ENCODE measurements at regions not wholly inside any gene's neighbourhood (a gene's known extent, or its start where the extent isn't known, plus 50 kb on each side); places are given as distances from the start of the nearest gene placed in this dataset.
"Not testable (repeated sequence)": the region's sequence is repeated elsewhere in the genome, so short reads cannot be mapped to it uniquely, and the experiment has no call there.

DNA sequence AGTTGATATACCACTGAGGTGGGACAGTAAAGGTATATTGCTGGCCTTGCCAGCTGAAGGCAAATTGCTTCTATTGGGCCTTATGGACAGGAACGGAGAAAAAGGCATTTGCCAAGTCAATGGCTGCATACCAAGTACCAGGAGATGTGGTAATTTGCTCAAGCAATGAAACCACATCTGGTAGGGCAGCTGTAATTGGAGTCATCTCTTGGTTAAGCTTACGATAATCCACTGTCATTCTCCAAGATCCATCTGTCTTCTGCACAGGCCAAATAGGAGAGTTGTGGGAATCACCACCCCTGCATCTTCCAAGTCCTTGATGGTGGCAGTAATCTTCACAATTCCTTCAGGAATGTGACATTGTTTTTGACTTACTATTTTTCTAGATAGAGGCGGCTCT, 350.7 kb upstream of the ADAMTS5 start:
- DNase-seq: not testable (repeated sequence)

DNA sequence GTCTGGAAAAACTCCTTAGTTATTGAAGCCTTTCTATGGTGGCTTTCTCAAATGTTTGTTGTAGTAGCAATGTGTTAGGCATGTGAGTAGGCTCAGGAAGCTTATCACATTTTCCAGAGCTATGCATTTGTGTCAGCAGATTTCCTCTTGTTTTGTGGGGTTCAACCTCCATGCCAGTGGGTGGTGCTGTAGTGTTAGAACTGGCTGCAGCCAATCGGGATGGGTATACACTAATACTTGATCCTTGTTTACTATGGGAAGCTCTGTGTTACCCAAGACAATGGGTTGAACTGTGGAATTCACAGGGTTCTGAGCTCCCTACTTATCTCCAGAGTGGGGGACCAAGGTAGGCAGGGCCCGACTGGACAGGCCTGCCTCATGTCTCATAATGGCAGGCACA, 348.5 kb upstream of the ADAMTS5 start:
- DNase-seq: no peak

DNA sequence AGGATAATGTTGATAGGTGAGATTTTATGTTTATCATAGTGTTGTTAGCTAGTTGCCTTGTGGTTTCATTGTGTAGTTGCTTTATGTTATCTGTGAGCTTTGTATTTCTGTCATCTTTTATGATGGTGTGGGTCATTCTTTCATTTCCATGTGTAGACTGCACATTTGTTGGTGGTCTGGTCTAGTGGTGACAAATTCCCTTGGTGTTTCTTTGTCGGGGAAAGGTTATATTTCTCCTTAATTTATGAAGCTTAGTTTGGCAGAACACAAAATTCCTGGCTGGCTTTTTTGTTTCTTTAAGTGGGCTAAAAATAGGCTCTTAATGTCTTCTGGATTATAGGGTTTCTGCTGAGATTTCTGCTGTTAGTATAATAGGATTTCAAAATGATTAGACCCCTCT, 347.2 kb upstream of the ADAMTS5 start:
- DNase-seq: no peak

DNA sequence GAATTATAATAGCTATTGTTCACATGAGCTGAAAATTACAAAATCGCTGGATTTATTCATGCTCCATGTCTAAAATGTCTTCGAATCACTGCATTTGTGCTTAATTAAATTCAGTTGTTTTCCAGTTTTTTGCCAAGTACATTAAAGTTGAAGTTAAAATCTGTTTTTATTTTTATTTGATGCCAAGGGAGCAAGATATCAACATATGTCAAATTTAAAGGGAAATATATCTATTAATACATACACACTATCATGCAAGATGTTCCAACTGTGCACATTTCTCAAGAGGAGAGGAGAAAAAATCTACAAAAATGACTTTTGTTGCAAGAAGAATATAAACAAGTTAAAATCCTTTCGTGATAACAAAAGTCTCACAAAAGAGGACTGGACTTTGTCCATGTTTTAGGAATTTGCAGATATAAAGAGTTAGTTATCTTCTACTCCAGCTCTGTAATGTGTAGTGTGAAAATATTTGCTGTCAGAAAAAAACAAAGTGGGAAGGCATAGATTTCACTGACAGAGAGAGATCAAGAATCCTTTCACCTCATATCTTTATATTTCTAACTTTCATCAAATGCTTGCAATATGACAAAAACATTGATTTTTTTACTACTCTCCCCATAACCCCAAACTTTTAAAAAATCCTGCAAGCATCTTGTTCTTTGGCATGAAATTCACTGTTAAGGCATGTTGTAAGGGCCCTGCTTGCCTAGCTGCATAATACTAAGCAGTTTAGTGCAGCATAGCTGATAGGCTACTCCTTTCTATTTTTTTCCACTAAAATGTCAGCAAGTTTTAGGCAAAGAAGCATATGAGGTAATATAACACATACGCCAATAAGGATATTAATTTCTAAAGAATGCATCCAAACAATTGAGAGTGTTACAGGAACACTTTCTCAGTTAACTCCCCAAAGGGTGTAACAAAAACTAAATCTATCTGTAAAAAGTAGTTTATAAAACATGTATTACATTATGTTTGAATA, 340.2 kb upstream of the ADAMTS5 start:
- no peak for DNase-seq

DNA sequence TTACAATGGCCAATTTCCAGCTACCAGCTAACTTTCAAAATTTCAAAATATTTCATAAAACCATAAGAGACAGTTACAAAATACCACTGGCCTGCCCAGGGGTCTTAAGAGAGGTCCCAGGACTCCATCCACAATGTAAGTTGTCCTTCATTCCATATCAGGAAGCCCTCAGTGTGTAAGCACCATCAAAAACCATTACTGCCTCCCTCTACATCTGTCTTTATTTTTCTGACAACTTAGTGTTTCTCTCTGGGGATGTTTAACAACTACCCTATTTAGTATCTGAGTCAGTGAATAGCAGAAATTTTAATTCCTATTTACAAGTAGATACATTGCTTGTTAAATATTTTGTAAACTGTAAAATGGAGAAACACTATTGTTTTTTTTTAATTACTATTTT, 339.3 kb upstream of the ADAMTS5 start:
- DNase-seq: no peak

DNA sequence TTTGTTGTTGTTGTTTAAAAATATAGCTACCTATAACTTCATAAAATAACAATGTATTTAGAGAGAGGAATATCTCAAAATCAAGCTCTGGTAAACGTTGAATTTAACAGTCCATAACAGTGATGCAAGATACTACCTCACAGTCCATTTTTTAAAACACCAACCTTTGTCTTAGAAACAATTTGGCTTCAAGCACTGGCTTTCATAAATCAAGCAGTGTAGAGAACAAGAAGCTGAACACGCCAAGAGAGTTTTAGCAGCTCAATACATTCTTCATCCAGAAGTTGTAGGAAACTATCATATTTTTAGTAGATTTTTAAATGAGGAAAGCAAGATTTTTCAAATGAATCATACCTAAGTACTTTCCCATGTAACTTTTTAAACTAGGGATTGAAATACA, 334.3 kb upstream of the ADAMTS5 start:
- no peak for DNase-seq

DNA sequence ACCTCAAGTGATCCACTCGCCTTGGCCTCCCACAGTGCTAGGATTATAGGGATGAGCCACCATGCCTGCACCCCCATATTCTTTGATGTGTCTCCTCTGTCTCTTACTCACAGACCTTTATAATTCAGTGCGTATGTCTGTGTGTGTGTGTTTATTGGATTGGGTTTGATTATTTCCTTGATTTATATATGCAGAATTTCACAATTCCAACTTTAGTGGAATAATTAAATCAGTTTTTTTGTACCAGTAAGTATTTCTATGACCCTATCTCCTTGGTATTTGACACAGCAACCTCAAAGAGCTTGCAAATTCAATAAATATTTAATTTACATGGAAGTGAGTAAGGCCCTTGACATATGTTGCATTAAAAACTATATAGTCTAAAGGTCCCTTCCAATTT, 333.9 kb upstream of the ADAMTS5 start:
- DNase-seq: no peak

DNA sequence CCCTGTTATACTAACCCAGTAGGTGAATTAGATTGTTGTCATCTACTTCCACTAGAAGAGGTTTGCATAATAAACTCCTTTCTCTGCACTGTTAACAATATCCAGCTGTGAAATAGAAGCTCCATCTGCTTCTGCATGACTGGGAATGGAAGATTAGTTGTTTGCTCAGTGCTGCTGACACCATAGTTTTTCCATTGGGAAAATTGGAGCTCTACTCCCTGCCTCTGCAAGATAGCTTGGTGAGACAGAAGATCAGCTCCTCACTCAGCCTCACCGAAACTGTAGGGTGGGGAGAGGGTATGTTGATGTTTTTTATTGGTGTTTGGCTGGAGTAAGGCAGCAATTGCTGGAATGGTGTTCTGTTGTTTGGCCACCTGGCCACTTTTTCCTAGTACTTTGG, 331.6 kb upstream of the ADAMTS5 start:
- DNase-seq: no peak

DNA sequence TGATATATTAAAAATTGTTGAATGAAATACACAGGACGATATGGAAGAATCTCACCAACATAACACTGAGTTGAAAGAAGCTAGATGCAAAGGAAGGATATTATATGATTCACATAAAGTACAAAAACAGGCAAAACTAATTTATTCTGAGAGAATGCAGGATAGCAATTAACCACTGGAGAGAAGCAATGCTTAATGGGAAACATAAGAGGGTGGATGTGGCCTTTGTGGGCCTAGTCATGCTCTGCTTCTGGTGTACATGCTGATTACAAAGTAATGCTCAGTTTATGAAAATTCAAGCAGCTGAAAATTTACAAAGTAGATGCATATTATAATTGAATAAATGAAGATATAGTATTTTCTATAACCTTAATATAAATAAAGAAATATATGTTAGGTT, 326.4 kb upstream of the ADAMTS5 start:
- DNase-seq: no peak

DNA sequence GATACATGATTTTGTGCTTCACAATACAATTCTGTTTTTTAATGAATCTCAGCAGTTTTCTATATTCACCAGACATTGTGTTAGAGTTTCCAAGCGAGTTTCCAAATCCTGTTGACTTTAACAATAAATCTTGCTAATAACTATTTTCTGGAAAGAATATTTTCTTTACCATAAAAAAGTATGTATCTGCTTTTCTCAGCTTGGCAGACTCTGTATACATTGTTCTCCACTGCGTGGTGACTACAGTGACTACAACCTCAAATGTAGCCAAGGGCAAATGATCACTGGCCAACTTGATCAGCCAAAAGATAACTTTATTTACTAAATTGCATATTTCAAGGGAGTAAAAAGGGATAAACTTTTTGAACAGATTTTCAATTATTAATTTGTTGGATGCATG, 325.9 kb upstream of the ADAMTS5 start:
- no peak for DNase-seq

DNA sequence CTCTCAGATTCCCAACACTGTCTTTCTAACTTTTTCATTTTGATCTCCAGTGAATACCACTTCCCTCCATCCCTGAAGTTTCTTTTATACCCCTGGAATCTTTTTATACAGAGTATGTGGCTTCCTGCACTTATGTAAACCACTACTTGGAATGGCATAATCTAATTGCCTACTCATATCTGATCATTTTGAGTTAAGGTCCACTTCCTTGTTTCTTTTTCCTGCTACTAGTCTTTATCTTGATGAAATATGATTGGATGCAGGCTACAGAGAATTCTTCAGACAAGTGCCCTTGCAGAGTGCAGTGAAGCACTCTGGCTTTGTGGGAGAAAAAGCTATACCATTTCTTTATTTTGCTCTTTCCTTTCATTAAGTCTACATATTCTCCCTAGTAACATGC, 325.3 kb upstream of the ADAMTS5 start:
- no peak for DNase-seq

DNA sequence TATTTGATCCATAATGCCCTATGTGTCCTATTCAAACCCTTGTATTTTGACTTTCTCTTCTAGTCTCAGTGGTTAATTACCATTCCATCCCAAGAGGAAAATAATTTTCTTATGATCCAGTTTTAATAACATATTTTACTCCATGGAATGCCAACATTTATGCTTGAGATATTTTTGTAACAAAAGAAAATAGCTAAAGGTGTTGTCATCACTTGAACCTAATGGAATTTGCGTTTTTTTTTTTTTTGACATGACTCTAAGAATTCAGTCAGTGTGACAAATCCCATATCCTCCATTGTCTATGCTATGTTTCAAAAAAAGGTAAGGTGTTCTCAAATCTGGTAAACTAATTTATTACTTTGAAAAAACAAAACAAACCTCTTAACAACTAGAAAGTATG, 324.1 kb upstream of the ADAMTS5 start:
- no peak for DNase-seq

DNA sequence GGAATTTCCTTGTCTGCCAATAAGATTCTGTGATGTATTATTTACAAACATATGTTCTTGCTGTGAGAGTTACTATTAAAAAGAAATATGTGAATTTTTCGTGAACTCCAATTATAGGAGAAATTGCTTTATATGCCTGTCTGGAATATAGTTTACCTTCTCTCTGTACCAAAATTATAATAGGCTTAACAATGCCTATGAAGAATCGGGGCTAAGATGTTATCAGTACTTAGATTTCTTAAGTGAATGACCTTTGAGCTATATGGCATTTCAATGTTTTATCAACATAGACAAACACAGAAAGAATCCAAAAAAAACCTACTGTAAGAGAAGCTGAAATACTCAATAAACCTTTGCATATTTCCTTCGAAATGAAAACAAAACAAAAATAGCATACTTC, 323.1 kb upstream of the ADAMTS5 start:
- DNase-seq: no peak

DNA sequence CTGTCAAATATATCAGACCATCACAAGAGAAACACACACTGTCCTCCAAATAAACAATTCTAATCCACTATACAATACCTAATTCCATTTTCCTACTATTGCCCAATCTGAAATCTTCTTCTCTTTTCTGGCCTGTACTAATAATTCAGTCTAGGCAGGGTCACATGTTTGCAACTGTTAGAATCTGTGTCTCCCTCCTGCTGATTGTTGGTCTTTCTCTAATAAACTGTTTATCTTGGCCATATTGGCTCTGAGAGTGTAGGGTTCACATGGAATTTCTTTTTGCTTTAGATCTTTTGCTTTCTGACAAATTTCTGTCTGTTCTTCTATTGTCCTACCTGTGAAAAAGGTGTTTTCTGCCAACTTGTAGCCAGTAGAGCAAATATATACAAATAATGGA, 319.9 kb upstream of the ADAMTS5 start:
- DNase-seq: no peak

DNA sequence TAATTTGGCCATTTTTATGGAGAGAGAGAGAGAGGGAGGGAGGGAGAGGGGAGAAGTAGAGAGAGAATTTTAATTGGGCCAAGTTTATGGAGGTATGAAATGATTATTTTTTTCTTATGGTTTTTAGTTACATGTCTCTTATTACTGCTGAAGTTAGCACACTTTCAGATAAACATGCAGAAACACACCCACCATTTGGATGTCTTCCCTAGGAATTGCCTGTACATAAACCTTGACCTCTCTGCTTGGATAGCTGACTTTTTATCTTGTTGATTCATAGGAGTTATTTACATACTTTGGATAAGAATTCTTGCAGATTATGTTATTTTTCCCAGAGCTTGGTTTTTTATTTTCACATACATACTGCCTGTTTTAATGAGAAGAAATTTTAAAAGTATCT, 310.2 kb upstream of the ADAMTS5 start:
- DNase-seq: no peak

DNA sequence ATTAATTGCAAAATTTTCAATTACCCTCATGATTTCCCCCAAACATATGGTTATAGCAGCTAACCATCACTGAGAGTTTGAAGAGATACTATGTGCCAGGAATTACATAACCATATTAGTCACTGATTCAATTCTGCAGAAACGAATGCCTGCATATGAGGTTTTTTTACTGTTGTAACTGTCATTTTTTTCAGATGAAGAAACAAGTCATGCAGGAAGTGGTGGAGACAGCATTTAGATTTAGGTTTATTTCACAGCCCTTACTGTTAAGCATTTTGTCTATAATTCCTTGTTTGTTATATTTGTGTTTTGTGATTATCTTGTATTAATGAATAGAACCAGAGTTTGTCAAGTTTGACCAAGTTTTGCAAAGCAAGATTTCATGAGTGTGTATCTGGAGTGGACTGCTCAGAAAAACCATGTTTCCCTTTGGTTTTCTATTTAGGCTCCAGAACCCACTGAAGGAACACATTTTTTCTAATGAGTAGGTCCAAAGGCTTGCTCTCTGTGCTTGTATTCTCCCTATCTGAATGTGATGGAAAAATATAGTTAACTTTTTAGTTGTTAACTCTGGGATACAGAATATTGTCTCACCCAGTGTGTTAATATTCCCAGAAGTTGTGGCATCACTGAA, 308.5 kb upstream of the ADAMTS5 start:
- DNase-seq: no peak

DNA sequence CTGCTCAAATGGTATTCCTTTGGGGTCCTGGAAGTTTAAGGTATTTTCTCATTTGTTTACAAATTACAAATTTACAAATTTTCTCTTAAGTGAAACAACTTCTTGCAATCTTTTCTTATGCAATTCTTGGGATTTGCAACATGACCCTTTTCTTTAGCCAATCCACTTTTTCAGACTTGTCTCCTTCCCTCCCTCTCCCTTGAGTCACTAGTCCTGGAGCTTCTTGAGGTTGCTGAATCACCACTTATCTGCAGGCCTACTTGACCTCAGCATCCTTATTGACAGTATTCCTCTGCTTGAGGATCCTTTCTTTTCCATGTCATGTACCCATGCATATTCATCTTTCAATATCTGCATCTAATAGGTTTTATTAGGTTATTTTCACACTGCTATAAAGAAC, 302.8 kb upstream of the ADAMTS5 start:
- DNase-seq: no peak

DNA sequence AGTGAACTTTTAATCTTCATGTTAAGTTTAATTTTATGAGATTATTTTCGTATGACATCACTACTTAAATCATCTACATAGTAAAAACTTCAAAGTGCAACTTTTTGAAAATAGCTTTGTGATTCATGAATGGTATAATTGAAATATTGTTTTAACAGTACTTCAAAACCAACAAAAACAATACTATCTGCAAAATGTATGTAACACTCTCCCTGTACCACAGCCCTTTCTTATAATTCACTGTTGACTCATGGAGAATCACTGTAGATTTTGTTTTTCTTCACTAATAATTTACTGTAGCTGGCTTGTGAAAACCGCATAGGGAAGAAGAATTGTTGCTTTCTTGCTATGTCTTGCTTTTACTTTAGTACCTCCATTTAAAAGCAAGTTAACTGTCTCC, 301.4 kb upstream of the ADAMTS5 start:
- DNase-seq: no peak

DNA sequence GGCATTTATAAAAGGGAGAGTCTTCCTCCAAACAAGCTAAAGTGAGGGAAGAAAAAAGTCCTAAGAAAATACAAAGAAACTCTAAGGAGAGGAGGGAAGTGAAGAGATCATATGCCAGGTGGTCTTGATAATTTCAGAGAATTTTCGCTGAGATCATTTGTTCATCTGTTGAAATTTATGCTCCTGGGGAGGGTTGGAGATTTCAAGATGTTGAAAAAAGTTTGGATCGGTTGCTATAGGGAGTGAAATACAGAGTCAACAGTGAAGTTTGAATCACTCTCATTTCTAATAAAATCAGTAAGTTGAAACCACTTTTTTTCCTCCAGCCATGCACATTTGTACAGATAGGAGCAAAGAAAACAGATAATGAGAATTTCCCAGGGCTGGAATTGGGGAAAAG, 299.1 kb upstream of the ADAMTS5 start:
- no peak for DNase-seq

DNA sequence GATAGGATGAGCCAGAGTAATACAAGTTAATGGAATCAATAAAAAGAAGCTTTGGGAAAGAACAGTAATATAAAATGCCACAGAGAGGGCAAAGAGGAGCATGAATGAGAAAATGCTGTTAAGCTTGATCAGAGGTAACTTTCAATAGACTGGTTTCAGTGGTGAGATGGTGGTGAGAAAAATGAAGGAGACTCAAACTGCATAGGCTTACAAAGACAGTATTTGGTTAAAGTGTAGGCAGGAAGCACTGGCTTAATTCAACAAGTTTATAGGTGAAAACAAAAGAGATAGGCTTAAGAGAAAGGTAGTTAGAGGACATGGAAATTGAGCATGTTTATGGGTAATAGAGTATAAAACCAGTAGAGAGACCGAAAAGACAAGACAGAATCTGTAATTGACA, 298.6 kb upstream of the ADAMTS5 start:
- DNase-seq: no peak

DNA sequence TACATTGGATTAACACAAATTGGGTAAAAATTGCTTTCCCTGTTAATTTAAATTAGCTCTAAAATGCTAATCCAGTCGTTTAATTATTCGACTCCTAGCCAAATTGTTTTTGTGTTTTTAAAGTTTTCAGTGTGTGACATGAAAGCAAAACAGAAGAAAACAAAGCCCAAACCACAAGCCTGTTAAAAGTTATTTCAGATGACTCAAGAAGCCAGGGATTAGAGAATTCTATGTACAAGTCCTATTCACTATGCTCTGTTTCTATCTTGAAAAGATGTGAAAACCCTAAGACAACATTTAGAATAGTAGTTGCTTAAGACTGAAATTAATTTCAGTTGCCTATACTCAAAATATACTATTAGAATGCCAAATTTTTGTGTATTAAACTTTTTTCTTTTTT, 294.8 kb upstream of the ADAMTS5 start:
- DNase-seq: no peak

DNA sequence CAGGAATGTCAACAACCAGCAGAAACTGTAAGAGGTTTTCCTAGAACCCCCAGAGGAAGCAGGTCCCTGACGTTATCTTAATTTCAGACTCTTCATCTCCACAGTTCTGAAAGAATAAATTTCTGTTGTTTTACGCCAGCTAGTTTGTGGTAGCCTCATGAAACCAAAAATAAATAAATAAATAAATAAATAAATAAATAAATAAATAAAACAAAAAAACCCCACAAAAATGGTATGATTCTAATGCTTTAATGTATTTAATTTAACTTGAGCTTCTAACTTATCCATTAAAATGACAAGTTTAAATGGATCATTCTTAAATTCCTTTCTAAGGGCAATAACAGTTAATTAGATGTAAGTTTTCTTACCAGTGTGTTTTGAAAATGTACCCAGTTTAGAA, 293.8 kb upstream of the ADAMTS5 start:
- no peak for DNase-seq

DNA sequence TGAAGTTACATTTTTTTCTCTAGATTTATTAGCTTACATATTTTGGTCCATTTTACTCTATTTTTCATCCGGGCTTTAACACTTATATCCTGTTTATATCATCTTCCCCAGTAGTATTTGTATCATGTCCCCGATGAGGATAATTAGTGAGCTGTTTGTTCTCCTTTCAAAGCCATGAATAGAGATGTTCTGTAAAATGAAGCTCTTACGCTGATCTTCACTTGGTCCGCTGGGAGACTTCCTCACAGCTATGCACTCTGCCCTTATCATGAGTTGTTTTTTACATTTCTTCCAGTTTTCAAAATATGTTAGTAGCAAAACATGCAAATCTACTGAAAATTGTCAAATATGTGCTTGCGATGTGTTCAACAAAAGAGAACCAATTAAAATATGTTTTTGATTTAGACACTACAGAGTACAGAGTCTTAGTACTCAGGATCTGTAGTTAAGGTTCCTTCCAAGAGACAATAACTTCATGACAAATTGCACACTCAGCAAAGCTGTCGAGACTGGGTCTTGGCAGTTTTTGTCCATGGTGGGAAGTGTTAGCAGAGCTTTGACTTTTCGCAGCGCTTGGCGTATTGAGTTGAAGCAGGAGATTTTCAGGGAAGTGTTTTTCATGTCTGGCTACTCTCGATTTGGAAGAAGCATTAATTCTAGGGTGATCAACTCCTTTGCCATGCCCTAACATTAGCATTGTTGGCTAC, 292.0 kb upstream of the ADAMTS5 start:
- no peak for DNase-seq
